ENCODE measurements at regions not wholly inside any gene's neighbourhood (a gene's known extent, or its start where the extent isn't known, plus 50 kb on each side); places are given as distances from the start of the nearest gene placed in this dataset.

DNA sequence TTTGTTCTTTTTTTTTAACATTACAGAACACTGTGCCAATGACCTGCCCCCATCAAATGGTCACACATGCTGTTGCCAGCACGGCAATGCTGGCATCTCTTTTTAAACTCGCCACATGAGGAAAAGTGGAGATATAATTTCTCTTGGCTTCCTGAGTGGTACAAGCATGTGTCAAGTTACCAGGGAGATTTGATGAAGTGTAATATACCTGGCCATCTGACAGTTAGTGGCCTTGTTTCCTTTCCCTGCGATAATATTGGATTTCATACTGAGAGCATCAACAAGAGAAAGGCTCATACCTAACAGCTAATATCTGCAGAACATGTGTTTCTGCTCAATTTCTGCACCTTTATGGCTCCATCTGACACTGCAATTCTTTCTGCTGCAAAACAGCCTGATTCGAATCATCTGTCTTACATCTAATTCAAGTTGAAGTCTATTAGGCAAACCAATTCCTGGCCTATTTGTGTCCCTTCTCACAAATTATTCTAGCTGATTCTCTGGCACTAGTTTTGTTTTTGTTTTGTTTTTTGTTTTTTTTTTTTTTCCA is 519.5 kb downstream of the PREX1 start:
- Histone ChIP-seq H3K4me1 (peaks cover 0 to 5% (median 0%) of the 10 kb centered on the region in 12 donors), H3K9me3 (no peaks in the 10 kb centered on the region), H3K27ac (no peak overlapping the region), H3K4me3 (no peak overlapping the region), H3K27me3 (no peaks in the 10 kb centered on the region), H3K36me3 (no peaks in the 10 kb centered on the region)
- TF ChIP-seq POLR2A (IDR thresholded peaks at IDR 0.05), result no peak
- TF ChIP-seq, protein P1, sequence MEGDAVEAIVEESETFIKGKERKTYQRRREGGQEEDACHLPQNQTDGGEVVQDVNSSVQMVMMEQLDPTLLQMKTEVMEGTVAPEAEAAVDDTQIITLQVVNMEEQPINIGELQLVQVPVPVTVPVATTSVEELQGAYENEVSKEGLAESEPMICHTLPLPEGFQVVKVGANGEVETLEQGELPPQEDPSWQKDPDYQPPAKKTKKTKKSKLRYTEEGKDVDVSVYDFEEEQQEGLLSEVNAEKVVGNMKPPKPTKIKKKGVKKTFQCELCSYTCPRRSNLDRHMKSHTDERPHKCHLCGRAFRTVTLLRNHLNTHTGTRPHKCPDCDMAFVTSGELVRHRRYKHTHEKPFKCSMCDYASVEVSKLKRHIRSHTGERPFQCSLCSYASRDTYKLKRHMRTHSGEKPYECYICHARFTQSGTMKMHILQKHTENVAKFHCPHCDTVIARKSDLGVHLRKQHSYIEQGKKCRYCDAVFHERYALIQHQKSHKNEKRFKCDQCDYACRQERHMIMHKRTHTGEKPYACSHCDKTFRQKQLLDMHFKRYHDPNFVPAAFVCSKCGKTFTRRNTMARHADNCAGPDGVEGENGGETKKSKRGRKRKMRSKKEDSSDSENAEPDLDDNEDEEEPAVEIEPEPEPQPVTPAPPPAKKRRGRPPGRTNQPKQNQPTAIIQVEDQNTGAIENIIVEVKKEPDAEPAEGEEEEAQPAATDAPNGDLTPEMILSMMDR (IDR thresholded peaks at IDR 0.05), result no peak
- DNase-seq (no peak), ATAC-seq (no peak)
- 81 to 87% (median 83%) methylated on average over 4 of the region's 4 CpGs for WGBS, 4 donors
- intact Hi-C loops (cut with DNase I), result no loop called here

DNA sequence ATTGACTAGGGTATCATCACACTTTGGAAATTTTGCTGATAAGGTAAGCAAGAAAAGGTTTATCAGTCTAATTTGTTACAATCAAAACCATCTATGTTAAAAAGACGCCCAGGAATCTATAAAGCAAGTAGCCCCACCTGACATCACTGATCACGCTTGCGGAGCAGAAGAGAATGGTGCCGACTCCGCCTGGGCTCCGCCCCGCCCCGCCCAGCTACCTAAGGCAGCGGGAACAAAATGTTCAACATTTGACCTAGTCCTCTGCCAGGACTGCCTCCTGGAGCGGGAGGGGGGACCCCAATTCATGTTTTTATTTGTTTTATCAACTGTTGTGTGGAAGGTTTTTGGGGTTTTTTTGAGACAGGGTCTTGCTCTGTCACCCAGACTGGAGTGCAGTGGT is 520.5 kb downstream of the PREX1 start:
- WGBS, 4 donors, result 87 to 91% (median 89%) methylated on average over 10 of the region's 10 CpGs
- H3K27ac ChIP-seq, result no peak overlapping the region
- H3K9me3 ChIP-seq, result no peaks in the 10 kb centered on the region
- no peaks in the 10 kb centered on the region for H3K36me3 ChIP-seq
- no peak overlapping the region for H3K4me3 ChIP-seq
- intact Hi-C loops (cut with DNase I), result no loop called here
- ATAC-seq (no peak), DNase-seq (no peak)
- H3K4me1 ChIP-seq, result peaks cover 0 to 5% (median 0%) of the 10 kb centered on the region in 12 donors
- TF ChIP-seq, protein P1 (IDR thresholded peaks at IDR 0.05), result no peak
- TF ChIP-seq POLR2A (IDR thresholded peaks at IDR 0.05), result no peak
- peaks cover 0 to 3% (median 0%) of the 10 kb centered on the region in 9 donors for H3K27me3 ChIP-seq

DNA sequence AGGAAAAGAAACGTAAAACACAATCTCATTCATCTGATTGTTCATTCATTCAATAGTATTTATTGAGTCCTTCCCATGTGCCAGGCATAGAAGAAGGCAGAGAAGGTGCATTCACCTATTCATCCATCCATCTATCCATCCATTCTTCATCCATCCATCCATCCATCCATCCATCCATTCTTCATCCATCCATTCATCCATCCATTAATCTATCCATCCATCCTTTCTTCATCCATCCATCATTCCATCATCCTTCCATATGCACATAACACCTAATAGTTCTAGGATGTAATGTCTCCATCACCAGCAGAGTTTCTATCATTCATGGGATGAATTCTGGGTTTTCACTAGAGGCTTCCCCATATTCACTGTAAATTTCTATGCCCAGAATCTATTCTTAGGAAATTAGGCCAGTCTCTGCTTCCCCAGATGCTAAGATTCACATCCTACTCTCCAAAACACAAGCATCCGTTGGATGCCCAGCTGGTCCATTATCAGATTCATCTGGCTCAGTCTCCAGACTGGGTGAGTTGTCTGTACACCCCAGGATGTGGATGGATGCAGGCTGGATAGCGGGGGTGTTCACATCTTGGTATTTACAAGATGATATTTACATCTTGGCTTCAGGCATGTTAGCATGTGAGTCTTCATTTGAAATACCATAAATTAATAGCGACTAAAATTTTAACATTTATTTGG is 517.7 kb upstream of the SULF2 start:
- Histone ChIP-seq H3K4me1 (peaks cover 0 to 12% (median 2%) of the 10 kb centered on the region in 12 donors), H3K4me3 (no peak overlapping the region), H3K27ac (no peak overlapping the region), H3K9me3 (peaks cover 0 to 5% (median 0%) of the 10 kb centered on the region in 12 donors), H3K27me3 (peaks cover 0 to 3% (median 0%) of the 10 kb centered on the region in 9 donors), H3K36me3 (no peaks in the 10 kb centered on the region)
- intact Hi-C loops (cut with DNase I), result no loop called here
- DNase-seq (no peak), ATAC-seq (no peak)
- TF ChIP-seq, protein P1 (IDR thresholded peaks at IDR 0.05), result no peak
- TF ChIP-seq POLR2A (IDR thresholded peaks at IDR 0.05), result no peak
- 90 to 93% (median 91%) methylated on average over 4 of the region's 4 CpGs for WGBS, 4 donors

DNA sequence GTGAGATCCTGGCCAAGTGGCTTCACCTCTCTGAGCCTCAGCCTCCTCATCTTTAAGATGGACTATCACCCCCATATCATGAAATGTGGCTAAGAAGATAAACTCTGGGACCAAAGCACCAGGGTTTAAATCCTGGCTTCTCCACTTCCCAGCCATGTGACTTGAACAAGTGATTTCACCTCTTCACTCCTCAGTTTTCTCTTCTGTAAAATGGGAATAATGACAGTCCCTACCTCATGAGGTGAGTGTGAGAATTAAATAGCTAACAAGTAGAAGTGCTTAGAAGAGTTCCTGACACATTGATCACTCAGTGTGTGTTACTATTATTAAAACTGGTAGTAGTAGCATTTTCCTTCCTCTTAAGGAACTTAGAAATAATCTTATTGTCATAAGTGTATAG is 516.9 kb upstream of the SULF2 start:
- Histone ChIP-seq H3K27ac (no peak overlapping the region), H3K9me3 (peaks cover 0 to 9% (median 0%) of the 10 kb centered on the region in 12 donors), H3K4me1 (peaks cover 0 to 12% (median 2%) of the 10 kb centered on the region in 12 donors), H3K36me3 (no peaks in the 10 kb centered on the region), H3K27me3 (peaks cover 0 to 3% (median 0%) of the 10 kb centered on the region in 9 donors), H3K4me3 (no peak overlapping the region)
- TF ChIP-seq POLR2A (IDR thresholded peaks at IDR 0.05), result no peak
- TF ChIP-seq, protein P1 (IDR thresholded peaks at IDR 0.05), result no peak
- ATAC-seq (no peak), DNase-seq (no peak)
- intact Hi-C loops (cut with DNase I), result no loop called here
